ENCODE measurements at regions not wholly inside any gene's neighbourhood (a gene's known extent, or its start where the extent isn't known, plus 50 kb on each side); places are given as distances from the start of the nearest gene placed in this dataset.

- no peaks in the 10 kb centered on the region for H3K36me3 ChIP-seq (ENCODE audit: control insufficient read depth, insufficient read depth, low read length)
- H3K4me2 ChIP-seq (ENCODE audit: low read length): no peak overlapping the region
- no peak overlapping the region for H3K9ac ChIP-seq
- no peaks in the 10 kb centered on the region for H3K79me2 ChIP-seq
- H3K9me3 ChIP-seq (ENCODE audit: control insufficient read depth, low read length): no peaks in the 10 kb centered on the region
- no peak overlapping the region for H3K4me3 ChIP-seq (ENCODE audit: low read depth, low read length)
- H3K4me1 ChIP-seq: no peaks in the 10 kb centered on the region
- H3K27me3 ChIP-seq (ENCODE audit: control insufficient read depth, insufficient read depth, low read length): no peaks in the 10 kb centered on the region
- no peak for TF ChIP-seq CTCF (IDR thresholded peaks at IDR 0.05)
- no peak overlapping the region for H2AFZ ChIP-seq
- no peak overlapping the region for H3K27ac ChIP-seq
These were observed 481.4 kb downstream of the GBA3 start for GRCh38 chr4:23174179-23174578.

- Histone ChIP-seq H3K4me1 (no peaks in the 10 kb centered on the region), H2AFZ (no peak overlapping the region), H3K9ac (no peak overlapping the region), H3K36me3 (ENCODE audit: control insufficient read depth, insufficient read depth, low read length) (no peaks in the 10 kb centered on the region), H3K4me2 (ENCODE audit: low read length) (no peak overlapping the region), H3K9me3 (ENCODE audit: control insufficient read depth, low read length) (no peaks in the 10 kb centered on the region), H3K4me3 (ENCODE audit: low read depth, low read length) (no peak overlapping the region), H3K79me2 (no peaks in the 10 kb centered on the region), H3K27me3 (ENCODE audit: control insufficient read depth, insufficient read depth, low read length) (no peaks in the 10 kb centered on the region), H3K27ac (no peak overlapping the region)
- TF ChIP-seq CTCF (IDR thresholded peaks at IDR 0.05): no peak
These were observed 479.2 kb downstream of the GBA3 start for GRCh38 chr4:23171976-23172375.

DNA sequence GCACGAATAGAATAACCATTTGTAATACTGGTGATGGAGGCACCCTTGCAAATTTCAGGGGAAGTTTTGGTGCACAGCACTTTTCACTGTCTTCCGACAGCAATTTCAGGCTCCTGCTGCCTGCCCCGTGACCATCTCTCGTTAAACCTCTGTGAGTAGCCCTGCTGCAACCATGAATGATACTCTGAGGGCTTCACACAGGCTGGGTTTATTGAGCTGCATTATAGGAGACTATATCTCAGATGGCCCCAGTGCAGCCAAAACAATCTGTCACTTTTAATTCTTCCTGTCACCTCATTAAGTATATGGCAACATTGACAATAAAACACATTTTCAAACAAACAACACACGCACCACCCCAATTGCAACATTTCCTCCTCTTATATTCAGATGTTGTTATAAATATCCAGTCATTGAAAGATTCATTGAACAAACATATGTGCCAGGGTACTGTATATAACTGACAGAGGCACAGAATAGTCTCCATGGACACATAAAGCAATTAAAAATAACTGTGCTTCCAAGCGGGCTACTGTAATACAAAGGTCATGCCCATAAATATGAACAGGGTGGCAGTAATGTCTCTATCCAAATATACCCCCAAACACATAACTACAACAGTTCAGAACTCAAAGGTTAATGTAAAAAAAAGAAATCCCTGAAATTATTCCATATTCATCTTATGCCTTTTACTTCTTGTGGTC lies 477.0 kb downstream of the GBA3 start:
- H3K9me3 ChIP-seq (ENCODE audit: control insufficient read depth, low read length): no peaks in the 10 kb centered on the region

DNA sequence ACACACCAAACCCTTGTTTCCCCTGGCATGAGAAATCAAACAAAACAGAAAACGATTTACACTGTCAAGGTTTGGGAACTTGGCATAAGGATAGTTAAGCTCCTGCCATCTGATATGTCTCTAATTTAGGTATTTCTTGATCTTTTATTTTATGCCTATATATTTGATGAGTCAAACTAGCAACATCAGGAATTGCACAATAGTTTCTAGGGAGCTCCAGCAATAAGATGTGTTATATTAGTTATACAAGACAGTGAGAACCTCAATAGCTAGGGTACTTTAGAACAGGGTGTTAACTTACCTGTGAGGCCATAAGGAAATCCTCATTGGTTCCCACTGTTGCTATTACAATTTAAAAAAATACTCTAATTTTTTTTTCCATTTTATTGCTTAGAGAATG lies 474.2 kb downstream of the GBA3 start:
- Histone ChIP-seq H3K4me2 (ENCODE audit: low read length) (no peak overlapping the region), H3K79me2 (no peaks in the 10 kb centered on the region), H3K27ac (no peak overlapping the region), H3K4me1 (no peaks in the 10 kb centered on the region), H2AFZ (no peak overlapping the region), H3K9me3 (ENCODE audit: control insufficient read depth, low read length) (no peaks in the 10 kb centered on the region), H3K27me3 (ENCODE audit: control insufficient read depth, insufficient read depth, low read length) (no peaks in the 10 kb centered on the region), H3K9ac (no peak overlapping the region), H3K36me3 (ENCODE audit: control insufficient read depth, insufficient read depth, low read length) (no peaks in the 10 kb centered on the region), H3K4me3 (ENCODE audit: low read depth, low read length) (no peak overlapping the region)
- no peak for TF ChIP-seq CTCF (IDR thresholded peaks at IDR 0.05)

More for the DNA sequence above, 477.0 kb downstream of the GBA3 start:
- Histone ChIP-seq H3K79me2 (no peaks in the 10 kb centered on the region), H3K27ac (no peak overlapping the region), H3K4me1 (no peaks in the 10 kb centered on the region), H3K4me3 (ENCODE audit: low read depth, low read length) (no peak overlapping the region), H3K36me3 (ENCODE audit: control insufficient read depth, insufficient read depth, low read length) (no peaks in the 10 kb centered on the region), H2AFZ (no peak overlapping the region), H3K4me2 (ENCODE audit: low read length) (no peak overlapping the region), H3K27me3 (ENCODE audit: control insufficient read depth, insufficient read depth, low read length) (no peaks in the 10 kb centered on the region), H3K9ac (no peak overlapping the region)
- TF ChIP-seq CTCF (IDR thresholded peaks at IDR 0.05): no peak

- H3K4me2 ChIP-seq (ENCODE audit: low read length): no peak overlapping the region
- no peak overlapping the region for H3K9ac ChIP-seq
- no peaks in the 10 kb centered on the region for H3K4me1 ChIP-seq
- no peak for TF ChIP-seq CTCF (IDR thresholded peaks at IDR 0.05)
- H3K4me3 ChIP-seq (ENCODE audit: low read depth, low read length): no peak overlapping the region
- H3K79me2 ChIP-seq: no peaks in the 10 kb centered on the region
- H3K36me3 ChIP-seq (ENCODE audit: control insufficient read depth, insufficient read depth, low read length): no peaks in the 10 kb centered on the region
- H3K27me3 ChIP-seq (ENCODE audit: control insufficient read depth, insufficient read depth, low read length): no peaks in the 10 kb centered on the region
- no peak overlapping the region for H2AFZ ChIP-seq
- no peak overlapping the region for H3K27ac ChIP-seq
- H3K9me3 ChIP-seq (ENCODE audit: control insufficient read depth, low read length): no peaks in the 10 kb centered on the region
These were observed 473.7 kb downstream of the GBA3 start for GRCh38 chr4:23166407-23166806.
